ENCODE measurements at regions not wholly inside any gene's neighbourhood (a gene's known extent, or its start where the extent isn't known, plus 50 kb on each side); places are given as distances from the start of the nearest gene placed in this dataset.

DNA sequence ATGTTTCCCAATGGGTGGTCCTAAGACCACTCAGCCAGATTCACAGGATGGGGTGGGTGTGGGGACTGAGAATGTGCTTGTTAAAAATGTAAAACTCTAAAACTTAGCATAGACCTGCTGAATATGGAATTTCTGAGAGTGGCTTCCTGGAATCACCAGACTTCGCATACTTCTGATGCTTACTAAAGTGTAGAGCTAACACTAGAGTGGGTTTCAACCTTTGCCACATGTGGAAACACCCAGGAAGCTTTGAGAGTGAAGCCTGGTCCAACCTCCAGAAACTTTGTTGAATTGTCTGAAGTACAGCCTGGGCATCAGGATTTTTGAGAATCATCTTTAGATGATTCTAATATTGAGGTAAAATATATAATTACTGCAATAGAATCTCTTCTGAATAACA is 167.8 kb upstream of the EDNRA start:
- H3K4me3 ChIP-seq (ENCODE audit: insufficient read depth, low read length) = no peak overlapping the region
- no peak for TF ChIP-seq CTCF (IDR thresholded peaks at IDR 0.05; ENCODE audit: extremely low read depth, low read depth, low read length)
- peaks cover 3% of the 10 kb centered on the region for H3K4me1 ChIP-seq (ENCODE audit: insufficient read depth, low read length)
- H4K20me1 ChIP-seq (ENCODE audit: insufficient read depth, low read length) = no peaks in the 10 kb centered on the region
- H3K27me3 ChIP-seq (ENCODE audit: insufficient read depth, low read length) = no peaks in the 10 kb centered on the region
- no peaks in the 10 kb centered on the region for H3K9me3 ChIP-seq (ENCODE audit: low read depth, low read length)
- H3K79me2 ChIP-seq (ENCODE audit: insufficient read depth, low read length) = no peaks in the 10 kb centered on the region
- H3K27ac ChIP-seq (ENCODE audit: low read depth, low read length) = no peak overlapping the region
- DNase-seq (ENCODE audit: insufficient read length, low spot score, missing footprints) = no peak
- H2AFZ ChIP-seq (ENCODE audit: low read length) = no peak overlapping the region
- H3K36me3 ChIP-seq (ENCODE audit: insufficient read depth, low read length) = no peaks in the 10 kb centered on the region
- no peak overlapping the region for H3K4me2 ChIP-seq (ENCODE audit: insufficient read depth, low read length)

- Histone ChIP-seq H3K4me2 (ENCODE audit: insufficient read depth, low read length) (peak overlapping the region; percentile 20), H3K4me1 (ENCODE audit: insufficient read depth, low read length) (no peaks in the 10 kb centered on the region), H3K27ac (ENCODE audit: low read depth, low read length) (no peak overlapping the region), H3K79me2 (ENCODE audit: insufficient read depth, low read length) (no peaks in the 10 kb centered on the region), H3K9me3 (ENCODE audit: low read depth, low read length) (no peaks in the 10 kb centered on the region), H4K20me1 (ENCODE audit: insufficient read depth, low read length) (no peaks in the 10 kb centered on the region), H3K36me3 (ENCODE audit: insufficient read depth, low read length) (no peaks in the 10 kb centered on the region), H3K4me3 (ENCODE audit: insufficient read depth, low read length) (no peak overlapping the region), H2AFZ (ENCODE audit: low read length) (no peak overlapping the region), H3K27me3 (ENCODE audit: insufficient read depth, low read length) (no peaks in the 10 kb centered on the region)
- DNase-seq (ENCODE audit: insufficient read length, low spot score, missing footprints) = no peak
- TF ChIP-seq CTCF (IDR thresholded peaks at IDR 0.05; ENCODE audit: extremely low read depth, low read depth, low read length) = no peak
Observed at GRCh38 chr4:147318586-147318985, 162.3 kb upstream of the EDNRA start.

DNA sequence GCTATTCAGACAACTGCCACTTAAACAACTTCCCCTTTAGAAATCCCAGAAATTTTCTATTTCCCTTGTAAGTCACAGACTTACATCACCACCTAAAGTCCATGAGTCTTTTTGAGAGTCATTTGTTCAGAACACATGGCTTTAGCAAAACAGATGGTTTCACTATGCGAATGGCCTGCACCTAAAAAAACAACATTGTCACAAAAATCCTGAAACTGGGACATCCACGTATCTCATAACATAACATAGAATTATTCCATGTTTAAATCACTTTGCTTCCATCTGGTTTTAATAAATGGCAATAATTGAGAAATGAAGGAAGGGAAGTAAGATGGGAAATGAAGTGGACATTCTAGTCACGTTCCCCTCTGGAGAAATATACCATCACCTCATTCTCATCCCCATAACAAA is 155.3 kb upstream of the EDNRA start:
- TF ChIP-seq CTCF (IDR thresholded peaks at IDR 0.05; ENCODE audit: extremely low read depth, low read depth, low read length) = no peak
- no peak for DNase-seq (ENCODE audit: insufficient read length, low spot score, missing footprints)

GRCh38 chr4:147326591-147326990 is 154.3 kb upstream of the EDNRA start:
- H2AFZ ChIP-seq (ENCODE audit: low read length) = no peak overlapping the region
- TF ChIP-seq CTCF (IDR thresholded peaks at IDR 0.05; ENCODE audit: extremely low read depth, low read depth, low read length) = no peak
- no peak overlapping the region for H3K4me3 ChIP-seq (ENCODE audit: insufficient read depth, low read length)
- no peaks in the 10 kb centered on the region for H3K36me3 ChIP-seq (ENCODE audit: insufficient read depth, low read length)
- no peaks in the 10 kb centered on the region for H3K79me2 ChIP-seq (ENCODE audit: insufficient read depth, low read length)
- no peaks in the 10 kb centered on the region for H3K4me1 ChIP-seq (ENCODE audit: insufficient read depth, low read length)
- DNase-seq (ENCODE audit: insufficient read length, low spot score, missing footprints) = peak; percentile 37
- no peaks in the 10 kb centered on the region for H4K20me1 ChIP-seq (ENCODE audit: insufficient read depth, low read length)
- H3K9me3 ChIP-seq (ENCODE audit: low read depth, low read length) = no peaks in the 10 kb centered on the region
- no peak overlapping the region for H3K4me2 ChIP-seq (ENCODE audit: insufficient read depth, low read length)
- H3K27ac ChIP-seq (ENCODE audit: low read depth, low read length) = no peak overlapping the region
- no peaks in the 10 kb centered on the region for H3K27me3 ChIP-seq (ENCODE audit: insufficient read depth, low read length)

More for the DNA sequence above, 155.3 kb upstream of the EDNRA start:
- Histone ChIP-seq H3K4me3 (ENCODE audit: insufficient read depth, low read length) (no peak overlapping the region), H4K20me1 (ENCODE audit: insufficient read depth, low read length) (no peaks in the 10 kb centered on the region), H3K79me2 (ENCODE audit: insufficient read depth, low read length) (no peaks in the 10 kb centered on the region), H3K27ac (ENCODE audit: low read depth, low read length) (no peak overlapping the region), H3K4me2 (ENCODE audit: insufficient read depth, low read length) (no peak overlapping the region), H3K4me1 (ENCODE audit: insufficient read depth, low read length) (no peaks in the 10 kb centered on the region), H3K9me3 (ENCODE audit: low read depth, low read length) (no peaks in the 10 kb centered on the region), H3K36me3 (ENCODE audit: insufficient read depth, low read length) (no peaks in the 10 kb centered on the region), H2AFZ (ENCODE audit: low read length) (no peak overlapping the region), H3K27me3 (ENCODE audit: insufficient read depth, low read length) (no peaks in the 10 kb centered on the region)
